GM19397 (cell line): ENCODE measurements at regions not wholly inside any gene's neighbourhood (a gene's known extent, or its start where the extent isn't known, plus 50 kb on each side); places are given as distances from the start of the nearest gene placed in this dataset.
A peak's percentile ranks its signal among the peaks of the same experiment; 100 is the strongest.

Source experiments
- ATAC-seq: cut with Tn5 transposase; IDR thresholded peaks from one replicate; pipeline ENCODE4 v1.9.1; 2021; ENCODE audit warnings: mild to moderate bottlenecking, moderate library complexity; ENCODE audit not compliant: unreplicated experiment

- no peak for ATAC-seq
These were observed 194.7 kb upstream of the RREB1 start for GRCh38 chr6:6912817-6913744.

GRCh38 chr6:6915219-6915618 is 192.5 kb upstream of the RREB1 start:
- no peak for ATAC-seq

- ATAC-seq = no peak
These were observed 191.8 kb upstream of the RREB1 start for GRCh38 chr6:6915813-6916547.

- ATAC-seq = no peak
These were observed 191.2 kb upstream of the RREB1 start for GRCh38 chr6:6916598-6916997.

- peak; percentile 73 for ATAC-seq
These were observed 189.4 kb upstream of the RREB1 start for GRCh38 chr6:6918216-6918983.

- no peak for ATAC-seq
These were observed 188.6 kb upstream of the RREB1 start for GRCh38 chr6:6919173-6919572.

- no peak for ATAC-seq
These were observed 187.4 kb upstream of the RREB1 start for GRCh38 chr6:6920114-6920986.

- no peak for ATAC-seq
These were observed 186.8 kb upstream of the RREB1 start for GRCh38 chr6:6920987-6921313.

GRCh38 chr6:6922166-6922565 is 185.6 kb upstream of the RREB1 start:
- ATAC-seq = no peak

- no peak for ATAC-seq
These were observed 184.2 kb upstream of the RREB1 start for GRCh38 chr6:6923605-6924004.

GRCh38 chr6:6924708-6925107 is 183.1 kb upstream of the RREB1 start:
- no peak for ATAC-seq

GRCh38 chr6:6925391-6926164 is 182.2 kb upstream of the RREB1 start:
- no peak for ATAC-seq

- ATAC-seq = no peak
These were observed 180.9 kb upstream of the RREB1 start for GRCh38 chr6:6926856-6927255.

GRCh38 chr6:6927521-6928361 is 180.0 kb upstream of the RREB1 start:
- no peak for ATAC-seq

- ATAC-seq = no peak
These were observed 177.4 kb upstream of the RREB1 start for GRCh38 chr6:6930223-6930880.

GRCh38 chr6:6931071-6932025 is 176.4 kb upstream of the RREB1 start:
- no peak for ATAC-seq

- ATAC-seq = no peak
These were observed 175.4 kb upstream of the RREB1 start for GRCh38 chr6:6932341-6932740.
